ENCODE measurements at regions not wholly inside any gene's neighbourhood (a gene's known extent, or its start where the extent isn't known, plus 50 kb on each side); places are given as distances from the start of the nearest gene placed in this dataset.

DNA sequence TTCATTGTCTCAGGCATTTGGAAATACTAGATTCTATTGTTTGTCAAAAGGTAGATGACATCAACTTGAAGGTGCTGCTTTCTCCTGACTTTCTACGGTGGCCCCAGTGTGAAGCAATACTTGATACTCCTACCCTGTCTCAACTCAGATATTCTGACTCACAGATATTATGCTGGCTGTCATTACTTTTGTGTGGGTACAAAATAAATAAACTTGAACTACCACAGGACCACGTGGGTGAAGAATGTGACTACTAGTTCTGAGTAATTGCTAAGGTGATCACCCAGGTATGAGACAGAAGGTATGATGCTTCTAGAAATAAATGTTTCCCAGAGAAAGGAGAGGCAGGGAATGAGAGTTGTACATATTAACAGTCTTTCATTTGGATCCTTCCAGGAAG is 275.3 kb upstream of the SPOCK3 start:
- no peak for TF ChIP-seq POLR2AphosphoS5 (IDR thresholded peaks at IDR 0.05; ENCODE audit: low read depth, low read length)
- TF ChIP-seq POLR2A (IDR thresholded peaks at IDR 0.05; ENCODE audit: borderline replicate concordance, extremely low read depth, insufficient read depth, insufficient read length) = no peak
- TF ChIP-seq, protein P1, sequence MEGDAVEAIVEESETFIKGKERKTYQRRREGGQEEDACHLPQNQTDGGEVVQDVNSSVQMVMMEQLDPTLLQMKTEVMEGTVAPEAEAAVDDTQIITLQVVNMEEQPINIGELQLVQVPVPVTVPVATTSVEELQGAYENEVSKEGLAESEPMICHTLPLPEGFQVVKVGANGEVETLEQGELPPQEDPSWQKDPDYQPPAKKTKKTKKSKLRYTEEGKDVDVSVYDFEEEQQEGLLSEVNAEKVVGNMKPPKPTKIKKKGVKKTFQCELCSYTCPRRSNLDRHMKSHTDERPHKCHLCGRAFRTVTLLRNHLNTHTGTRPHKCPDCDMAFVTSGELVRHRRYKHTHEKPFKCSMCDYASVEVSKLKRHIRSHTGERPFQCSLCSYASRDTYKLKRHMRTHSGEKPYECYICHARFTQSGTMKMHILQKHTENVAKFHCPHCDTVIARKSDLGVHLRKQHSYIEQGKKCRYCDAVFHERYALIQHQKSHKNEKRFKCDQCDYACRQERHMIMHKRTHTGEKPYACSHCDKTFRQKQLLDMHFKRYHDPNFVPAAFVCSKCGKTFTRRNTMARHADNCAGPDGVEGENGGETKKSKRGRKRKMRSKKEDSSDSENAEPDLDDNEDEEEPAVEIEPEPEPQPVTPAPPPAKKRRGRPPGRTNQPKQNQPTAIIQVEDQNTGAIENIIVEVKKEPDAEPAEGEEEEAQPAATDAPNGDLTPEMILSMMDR (IDR thresholded peaks at IDR 0.05 in 2 of 3, conservative IDR thresholded peaks at IDR 0.05 in 1 of 3; ENCODE audit: borderline replicate concordance in 1 of 3, insufficient read depth in 1 of 3, low read depth in 2 of 3, low read length in 2 of 3) = no peak
- TF ChIP-seq, protein P2, sequence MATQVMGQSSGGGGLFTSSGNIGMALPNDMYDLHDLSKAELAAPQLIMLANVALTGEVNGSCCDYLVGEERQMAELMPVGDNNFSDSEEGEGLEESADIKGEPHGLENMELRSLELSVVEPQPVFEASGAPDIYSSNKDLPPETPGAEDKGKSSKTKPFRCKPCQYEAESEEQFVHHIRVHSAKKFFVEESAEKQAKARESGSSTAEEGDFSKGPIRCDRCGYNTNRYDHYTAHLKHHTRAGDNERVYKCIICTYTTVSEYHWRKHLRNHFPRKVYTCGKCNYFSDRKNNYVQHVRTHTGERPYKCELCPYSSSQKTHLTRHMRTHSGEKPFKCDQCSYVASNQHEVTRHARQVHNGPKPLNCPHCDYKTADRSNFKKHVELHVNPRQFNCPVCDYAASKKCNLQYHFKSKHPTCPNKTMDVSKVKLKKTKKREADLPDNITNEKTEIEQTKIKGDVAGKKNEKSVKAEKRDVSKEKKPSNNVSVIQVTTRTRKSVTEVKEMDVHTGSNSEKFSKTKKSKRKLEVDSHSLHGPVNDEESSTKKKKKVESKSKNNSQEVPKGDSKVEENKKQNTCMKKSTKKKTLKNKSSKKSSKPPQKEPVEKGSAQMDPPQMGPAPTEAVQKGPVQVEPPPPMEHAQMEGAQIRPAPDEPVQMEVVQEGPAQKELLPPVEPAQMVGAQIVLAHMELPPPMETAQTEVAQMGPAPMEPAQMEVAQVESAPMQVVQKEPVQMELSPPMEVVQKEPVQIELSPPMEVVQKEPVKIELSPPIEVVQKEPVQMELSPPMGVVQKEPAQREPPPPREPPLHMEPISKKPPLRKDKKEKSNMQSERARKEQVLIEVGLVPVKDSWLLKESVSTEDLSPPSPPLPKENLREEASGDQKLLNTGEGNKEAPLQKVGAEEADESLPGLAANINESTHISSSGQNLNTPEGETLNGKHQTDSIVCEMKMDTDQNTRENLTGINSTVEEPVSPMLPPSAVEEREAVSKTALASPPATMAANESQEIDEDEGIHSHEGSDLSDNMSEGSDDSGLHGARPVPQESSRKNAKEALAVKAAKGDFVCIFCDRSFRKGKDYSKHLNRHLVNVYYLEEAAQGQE (IDR thresholded peaks at IDR 0.05; ENCODE audit: low read depth) = no peak
- TF ChIP-seq, protein P3, sequence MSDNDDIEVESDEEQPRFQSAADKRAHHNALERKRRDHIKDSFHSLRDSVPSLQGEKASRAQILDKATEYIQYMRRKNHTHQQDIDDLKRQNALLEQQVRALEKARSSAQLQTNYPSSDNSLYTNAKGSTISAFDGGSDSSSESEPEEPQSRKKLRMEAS (IDR thresholded peaks at IDR 0.05) = no peak
- TF ChIP-seq EZH2phosphoT487 (IDR thresholded peaks at IDR 0.05; ENCODE audit: borderline replicate concordance) = no peak
- TF ChIP-seq SIN3A (IDR thresholded peaks at IDR 0.05; ENCODE audit: low read depth) = no peak
- TF ChIP-seq EZH2 (IDR thresholded peaks at IDR 0.05) = no peak
- TF ChIP-seq JUND (IDR thresholded peaks at IDR 0.05) = no peak
- TF ChIP-seq RAD21 (IDR thresholded peaks at IDR 0.05; ENCODE audit: low read depth) = no peak
- TF ChIP-seq FOSL1 (IDR thresholded peaks at IDR 0.05; ENCODE audit: low read depth) = no peak
- TF ChIP-seq ZFX (IDR thresholded peaks at IDR 0.05) = no peak
- TF ChIP-seq ZNF274 (IDR thresholded peaks at IDR 0.05; ENCODE audit: low read depth, low read length) = no peak

Data from HCT116 (cell line).